IMR-90 (cell line): ENCODE measurements at regions not wholly inside any gene's neighbourhood (a gene's known extent, or its start where the extent isn't known, plus 50 kb on each side); places are given as distances from the start of the nearest gene placed in this dataset.

ENCODE experiments used
- ATAC-seq: fragments of 200-7000 bp; cut with Tn5 transposase; 2 replicates; pipeline ENCODE4 v1.9.1; 2020; ENCODE audit warnings: low read depth, mild to moderate bottlenecking, moderate library complexity
- BruUV-seq: library from RNA; stranded (reverse); fragments of 400-500 nt; replicated peaks from 2 replicates; lab custom pipeline; 2021; lab: Mats Ljungman, UMichigan
- CTCF ChIA-PET: fragments of 300-600 bp; formaldehyde crosslinking; extraction: SDS; loops from one replicate; lab custom pipeline; 2021; ENCODE audit warnings: antibody characterized with exemption; lab: Yijun Ruan, JAX
- POLR2A ChIA-PET: fragments of 300-600 bp; sonication (Branson Sonifier 250); formaldehyde crosslinking; loops from one replicate; lab custom pipeline; 2022; ENCODE audit warnings: antibody characterized with exemption; ENCODE audit not compliant: unreplicated experiment; lab: Charles Lee
- DNase-seq: peaks from one replicate; pipeline ENCODE4 v3.0.0; 2013
- H2AFZ ChIP-seq: replicated peaks from 2 replicates; pipeline ENCODE3; 2013; ENCODE audit warnings: low read length, mild to moderate bottlenecking; ENCODE audit not compliant: poor library complexity
- H2AK5ac ChIP-seq: 2 replicates; pipeline ENCODE4 v1.6.1; 2013; ENCODE audit warnings: low read depth, low read length, inconsistent platforms
- H2AK9ac ChIP-seq: replicated peaks from 2 replicates; pipeline ENCODE3; 2013; ENCODE audit warnings: mild to moderate bottlenecking, low read depth, low read length, moderate library complexity; ENCODE audit not compliant: poor library complexity
- H2BK120ac ChIP-seq: 2 replicates; pipeline ENCODE4 v1.6.1; 2013; ENCODE audit warnings: low read depth, low read length, inconsistent platforms
- H2BK15ac ChIP-seq: 3 replicates; pipeline ENCODE4 v1.6.1; 2013; ENCODE audit warnings: low read depth, low read length, inconsistent platforms
- H2BK20ac ChIP-seq: 2 replicates; pipeline ENCODE4 v1.6.1; 2013; ENCODE audit warnings: low read depth, mild to moderate bottlenecking, inconsistent platforms, low read length, moderate library complexity
- H2BK5ac ChIP-seq: 2 replicates; pipeline ENCODE4 v1.6.1; 2013; ENCODE audit warnings: mild to moderate bottlenecking, low read depth, low read length, inconsistent platforms; ENCODE audit not compliant: poor library complexity, severe bottlenecking
- H3K14ac ChIP-seq: replicated peaks from 2 replicates; pipeline ENCODE4 v1.6.1; 2013; ENCODE audit warnings: low read depth, low read length, inconsistent platforms
- H3K18ac ChIP-seq: 2 replicates; pipeline ENCODE4 v1.6.1; 2013; ENCODE audit warnings: low read depth, low read length, control low read depth
- H3K23ac ChIP-seq: 2 replicates; pipeline ENCODE4 v1.6.1; 2013; ENCODE audit warnings: low read depth, low read length, inconsistent platforms
- H3K27ac ChIP-seq: 2 replicates; pipeline ENCODE4 v1.5.1; 2013; ENCODE audit warnings: mild to moderate bottlenecking, control low read depth, low read length; ENCODE audit not compliant: insufficient read depth
- H3K27me3 ChIP-seq: 2 replicates; pipeline ENCODE4 v1.6.1; 2013; ENCODE audit warnings: low read length; ENCODE audit not compliant: control insufficient read depth, insufficient read depth
- H3K36me3 ChIP-seq: 2 replicates; pipeline ENCODE4 v1.6.1; 2013; ENCODE audit warnings: low read length, mixed read lengths; ENCODE audit not compliant: control insufficient read depth, insufficient read depth
- H3K4ac ChIP-seq: 2 replicates; pipeline ENCODE4 v1.6.1; 2013; ENCODE audit warnings: low read depth, low read length, inconsistent platforms
- H3K4me1 ChIP-seq: 2 replicates; pipeline ENCODE4 v1.6.1; 2013; ENCODE audit warnings: low read length, mixed read lengths; ENCODE audit not compliant: control insufficient read depth, insufficient read depth
- H3K4me2 ChIP-seq: 2 replicates; pipeline ENCODE4 v1.6.1; 2013; ENCODE audit warnings: low read depth, mild to moderate bottlenecking, control low read depth, low read length, moderate library complexity
- H3K4me3 ChIP-seq: 2 replicates; pipeline ENCODE4 v1.5.1; 2013; ENCODE audit warnings: low read depth, mild to moderate bottlenecking, control low read depth, low read length, moderate library complexity; ENCODE audit not compliant: insufficient read depth
- H3K56ac ChIP-seq: 2 replicates; pipeline ENCODE4 v1.6.1; 2013; ENCODE audit warnings: low read length, inconsistent platforms; ENCODE audit not compliant: insufficient read depth; ENCODE audit errors: extremely low read depth
- H3K79me1 ChIP-seq, 2 experiments: 2 replicates each; pipeline ENCODE4 v1.6.1; 2013; ENCODE audit warnings: low read length in 2 of 2, inconsistent platforms in 1 of 2, low read depth in 1 of 2
- H3K9ac ChIP-seq: 2 replicates; pipeline ENCODE4 v1.6.1; 2013; ENCODE audit warnings: low read depth, low read length, control low read depth
- H3K9me1 ChIP-seq: 2 replicates; pipeline ENCODE4 v1.6.1; 2013; ENCODE audit warnings: low read length, inconsistent platforms; ENCODE audit not compliant: insufficient read depth
- H3K9me3 ChIP-seq: 2 replicates; pipeline ENCODE4 v1.6.1; 2013; ENCODE audit warnings: low read length; ENCODE audit not compliant: control insufficient read depth, insufficient read depth
- H4K20me1 ChIP-seq: 2 replicates; pipeline ENCODE4 v1.6.1; 2013; ENCODE audit warnings: low read length, inconsistent platforms; ENCODE audit not compliant: insufficient read depth
- H4K5ac ChIP-seq: 2 replicates; pipeline ENCODE4 v1.6.1; 2013; ENCODE audit warnings: mild to moderate bottlenecking, low read depth, low read length, control low read depth
- H4K8ac ChIP-seq, 2 experiments: 2 replicates each; pipeline ENCODE4 v1.6.1; 2013; ENCODE audit warnings: low read depth in 2 of 2, low read length in 2 of 2, control low read depth in 1 of 2, inconsistent platforms in 1 of 2
- H4K91ac ChIP-seq: 2 replicates; pipeline ENCODE4 v1.6.1; 2013; ENCODE audit warnings: low read depth, low read length, inconsistent platforms; ENCODE audit not compliant: insufficient read depth
- RFX5 ChIP-seq: IDR thresholded peaks from 2 replicates; pipeline ENCODE4 v1.8.0; 2012; ENCODE audit warnings: low read depth, mild to moderate bottlenecking, low read length, moderate library complexity
- WGBS, 2 experiments: methylation state at CpG; one replicate each; pipeline versions ENCODE4 v1.1.5 to v1.1.7; 2013; ENCODE audit warnings: missing lambda C conversion rate in 2 of 2; ENCODE audit not compliant: insufficient read length in 1 of 2; ENCODE audit errors: extremely low coverage in 2 of 2; 5-methylcytosine and 5-hydroxymethylcytosine counted together
- dilution Hi-C: fragments of 300-500 bp; cut with HindIII; formaldehyde crosslinking; loops from one replicate; pipeline ENCODE4 v1.14.3; 2018; ENCODE audit warnings: low sequenced_read_pairs; ENCODE audit not compliant: unreplicated experiment
- in situ Hi-C: fragments of 300-500 bp; cut with MboI; formaldehyde crosslinking; loops from 3 replicates; pipeline ENCODE4 v1.14.3; 2019; ENCODE audit warnings: low sequenced_read_pairs, inconsistent platforms, mixed read lengths
- intact Hi-C: fragments of 100-400 bp; cut with micrococcal nuclease; formaldehyde crosslinking; loops from 2 replicates; pipeline ENCODE4 v1.10.0; 2022

- no TSS peak for BruUV-seq
- 55% methylated on average over 2 of the region's 4 CpGs; no CpG with 5 or more reads in 1 of the 2 experiments for WGBS, 2 experiments
- POLR2A ChIA-PET = no interaction called here
Observed at GRCh38 chr4:141575884-141576283, 60.5 kb upstream of the IL15 start.

More at GRCh38 chr4:141575884-141576283, 60.5 kb upstream of the IL15 start:
- no peaks in the 10 kb centered on the region for H3K79me1 ChIP-seq
- H3K9ac ChIP-seq = no peak overlapping the region
- no peak for ATAC-seq
- no peak overlapping the region for H3K4me3 ChIP-seq
- no peaks in the 10 kb centered on the region for H3K36me3 ChIP-seq
- H3K4ac ChIP-seq = no peak overlapping the region
- no peak overlapping the region for H2BK20ac ChIP-seq
- no peaks in the 10 kb centered on the region for H3K9me3 ChIP-seq
- intact Hi-C loops (no loop called here), in situ Hi-C loops (no loop called here), dilution Hi-C loops (no loop called here)
- 0 out of 2 replicates have a peak, but pooled peaks cover 3% of the 10 kb centered on the region for H3K9me1 ChIP-seq
- H3K14ac ChIP-seq = no peak overlapping the region
- no peak for TF ChIP-seq RFX5
- H2BK120ac ChIP-seq = no peak overlapping the region
- H4K8ac ChIP-seq = no peak overlapping the region
- H2AK9ac ChIP-seq = no peak overlapping the region
- no peak overlapping the region for H3K18ac ChIP-seq
- H2AK5ac ChIP-seq = no peak overlapping the region
- no peak overlapping the region for H2AFZ ChIP-seq
- no peak overlapping the region for H4K91ac ChIP-seq
- DNase-seq = no peak
- H3K27me3 ChIP-seq = no peaks in the 10 kb centered on the region
- H2BK15ac ChIP-seq = no peak overlapping the region
- no peak overlapping the region for H3K4me2 ChIP-seq
- CTCF ChIA-PET = no interaction called here
- H3K27ac ChIP-seq = no peak overlapping the region
- H4K20me1 ChIP-seq = no peaks in the 10 kb centered on the region
- no peak overlapping the region for H3K56ac ChIP-seq
- no peak overlapping the region for H2BK5ac ChIP-seq
- no peak overlapping the region for H3K23ac ChIP-seq
- H3K4me1 ChIP-seq = peaks cover 5% of the 10 kb centered on the region
- H4K5ac ChIP-seq = no peak overlapping the region
